HEK293 (cell line): ENCODE measurements at regions not wholly inside any gene's neighbourhood (a gene's known extent, or its start where the extent isn't known, plus 50 kb on each side); places are given as distances from the start of the nearest gene placed in this dataset.

Experiments
- CTCF ChIP-seq: fragments of 450-650 bp; formaldehyde crosslinking; IDR thresholded peaks from 2 replicates; pipeline ENCODE4 v1.5.1; 2016; ENCODE audit warnings: missing biosample characterization, missing genetic modification characterization
- OSR2 ChIP-seq: fragments of 450-650 bp; formaldehyde crosslinking; IDR thresholded peaks from 2 replicates; pipeline ENCODE4 v1.5.1; 2016; ENCODE audit warnings: missing biosample characterization, missing genetic modification characterization
- PATZ1 ChIP-seq: fragments of 450-650 bp; formaldehyde crosslinking; IDR thresholded peaks from 2 replicates; pipeline ENCODE4 v1.5.1; 2016; ENCODE audit warnings: missing biosample characterization, missing genetic modification characterization
- ZBTB7A ChIP-seq: fragments of 450-650 bp; formaldehyde crosslinking; IDR thresholded peaks from 2 replicates; pipeline ENCODE4 v1.5.1; 2016; ENCODE audit warnings: low read depth, missing biosample characterization, missing genetic modification characterization
- ZNF121 ChIP-seq: fragments of 450-650 bp; formaldehyde crosslinking; IDR thresholded peaks from 2 replicates; pipeline ENCODE4 v1.5.1; 2016; ENCODE audit warnings: missing biosample characterization, missing genetic modification characterization
- ZNF132 ChIP-seq: fragments of 450-650 bp; formaldehyde crosslinking; IDR thresholded peaks from 2 replicates; pipeline ENCODE4 v1.5.1; 2017; ENCODE audit warnings: missing biosample characterization, missing genetic modification characterization, borderline replicate concordance
- ZNF18 ChIP-seq: fragments of 450-650 bp; formaldehyde crosslinking; IDR thresholded peaks from 2 replicates; pipeline ENCODE4 v1.5.1; 2016; ENCODE audit warnings: missing biosample characterization, missing genetic modification characterization
- ZNF426 ChIP-seq: fragments of 450-650 bp; formaldehyde crosslinking; IDR thresholded peaks from 2 replicates; pipeline ENCODE4 v1.5.1; 2017; ENCODE audit warnings: missing biosample characterization, missing genetic modification characterization, mild to moderate bottlenecking, inconsistent platforms, moderate library complexity
- ZNF433 ChIP-seq: fragments of 450-650 bp; formaldehyde crosslinking; IDR thresholded peaks from 2 replicates; pipeline ENCODE4 v1.5.1; 2016; ENCODE audit warnings: missing biosample characterization, missing genetic modification characterization, low read depth
- ZNF558 ChIP-seq: fragments of 450-650 bp; formaldehyde crosslinking; IDR thresholded peaks from 2 replicates; pipeline ENCODE4 v1.5.1; 2016; ENCODE audit warnings: missing biosample characterization, missing genetic modification characterization
- ZNF610 ChIP-seq: fragments of 450-650 bp; formaldehyde crosslinking; IDR thresholded peaks from 2 replicates; pipeline ENCODE4 v1.5.1; 2016; ENCODE audit warnings: missing biosample characterization, missing genetic modification characterization, borderline replicate concordance
- ZNF785 ChIP-seq: fragments of 450-650 bp; formaldehyde crosslinking; IDR thresholded peaks from 2 replicates; pipeline ENCODE4 v1.5.1; 2016; ENCODE audit warnings: missing biosample characterization, missing genetic modification characterization
- ZSCAN30 ChIP-seq: fragments of 450-650 bp; IDR thresholded peaks from 2 replicates; pipeline ENCODE4 v1.5.1; 2018; ENCODE audit warnings: missing biosample characterization, mild to moderate bottlenecking, missing genetic modification characterization, moderate library complexity

GRCh38 chr2:2850859-2851258, 519.8 kb upstream of the MYT1L start:
- TF ChIP-seq ZNF610 (tag by site-specific recombination) = no peak
- TF ChIP-seq ZNF433 (tag by site-specific recombination) = no peak
- no peak for TF ChIP-seq ZBTB7A (tag by site-specific recombination)
- no peak for TF ChIP-seq PATZ1 (tag by site-specific recombination)
- TF ChIP-seq OSR2 (tag by site-specific recombination) = no peak
- no peak for TF ChIP-seq CTCF (tag by site-specific recombination)
- no peak for TF ChIP-seq ZNF18 (tag by site-specific recombination)
- TF ChIP-seq ZNF558 (tag by site-specific recombination) = no peak
- no peak for TF ChIP-seq ZSCAN30
- TF ChIP-seq ZNF426 (tag by site-specific recombination) = no peak
- no peak for TF ChIP-seq ZNF121
- no peak for TF ChIP-seq ZNF785 (tag by site-specific recombination)
- TF ChIP-seq ZNF132 = no peak
